B cell (primary cell): ENCODE measurements at regions not wholly inside any gene's neighbourhood (a gene's known extent, or its start where the extent isn't known, plus 50 kb on each side); places are given as distances from the start of the nearest gene placed in this dataset.

Experiments used
- ATAC-seq: fragments of 200-7000 bp; cut with Tn5 transposase; one replicate; pipeline ENCODE4 v1.10.0; 2021; ENCODE audit warnings: low read depth, mild to moderate bottlenecking, moderate number of reproducible peaks, moderate library complexity
- CTCF ChIA-PET: fragments of 350-600 bp; sonication (Branson Sonifier 250); formaldehyde crosslinking; loops from one replicate; lab custom pipeline; 2021; ENCODE audit warnings: antibody characterized with exemption, inconsistent platforms; lab: Charles Lee
- POLR2A ChIA-PET: fragments of 350-600 bp; sonication (Branson Sonifier 250); formaldehyde crosslinking; loops from one replicate; lab custom pipeline; 2021; ENCODE audit warnings: antibody characterized with exemption; lab: Charles Lee
- DNase-seq: peaks from one replicate; pipeline ENCODE4 v3.0.0; 2013
- H2AFZ ChIP-seq: 2 replicates; pipeline ENCODE4 v1.6.1; 2012; ENCODE audit warnings: mild to moderate bottlenecking, low read depth, low read length; ENCODE audit not compliant: insufficient read depth, poor library complexity, severe bottlenecking
- H3K27ac ChIP-seq, 2 donors: 1 replicate in 1 of 2; 2 replicates in 1 of 2; pipeline ENCODE4 v1.5.1; 2012 to 2013; ENCODE audit warnings: low read length in 2 of 2, mild to moderate bottlenecking in 2 of 2, moderate library complexity in 1 of 2
- H3K27me3 ChIP-seq, 4 experiments: fragments of 200-600 bp in 1 of 4; sonication (generic) in 1 of 4; replicated peaks in 1 of 4; 1 replicate in 2 of 4; 2 replicates in 2 of 4; pipeline versions ENCODE4 v1.6.1 to v1.7.0; 2013 to 2016; ENCODE audit warnings: low read length in 3 of 4, mild to moderate bottlenecking in 2 of 4, mixed read lengths in 1 of 4, moderate library complexity in 1 of 4; ENCODE audit not compliant: insufficient read depth in 4 of 4, control insufficient read depth in 3 of 4; ENCODE audit errors: control extremely low read depth in 1 of 4
- H3K36me3 ChIP-seq, 2 experiments: replicated peaks in 1 of 2; 1 replicate in 1 of 2; 2 replicates in 1 of 2; pipeline versions ENCODE4 v1.6.1 to v1.7.1; 2013; ENCODE audit warnings: low read length in 1 of 2; ENCODE audit not compliant: insufficient read depth in 2 of 2, control insufficient read depth in 1 of 2; ENCODE audit errors: control extremely low read depth in 1 of 2, extremely low read depth in 1 of 2
- H3K4me1 ChIP-seq, 2 donors: fragments of 200-600 bp in 1 of 2; sonication (generic) in 1 of 2; 1 replicate in 1 of 2; 2 replicates in 1 of 2; pipeline versions ENCODE4 v1.5.1 to v1.6.1; 2013 to 2017; ENCODE audit warnings: low read length in 2 of 2; ENCODE audit not compliant: control insufficient read depth in 2 of 2, insufficient read depth in 2 of 2
- H3K4me2 ChIP-seq: replicated peaks from 2 replicates; pipeline ENCODE3; 2012; ENCODE audit warnings: mild to moderate bottlenecking, low read depth, low read length; ENCODE audit not compliant: poor library complexity, severe bottlenecking
- H3K4me3 ChIP-seq, 5 experiments: fragments of 200-600 bp in 1 of 5; sonication (generic) in 1 of 5; 1 replicate in 3 of 5; 2 replicates in 2 of 5; pipeline versions ENCODE4 v1.5.1 to v1.7.0; 2011 to 2016; ENCODE audit warnings: low read length in 4 of 5, mild to moderate bottlenecking in 4 of 5, low read depth in 2 of 5, control low read depth in 1 of 5, moderate library complexity in 1 of 5; ENCODE audit not compliant: insufficient read depth in 1 of 5; ENCODE audit errors: control extremely low read depth in 1 of 5, extremely low read depth in 1 of 5
- H3K79me2 ChIP-seq: fragments of 200-600 bp; sonication (generic); one replicate; pipeline ENCODE4 v1.6.0; 2016; ENCODE audit warnings: low read length; ENCODE audit not compliant: control insufficient read depth, insufficient read depth
- H3K9ac ChIP-seq: fragments of 200-600 bp; sonication (generic); 2 replicates; pipeline ENCODE4 v1.6.1; 2017; ENCODE audit warnings: mild to moderate bottlenecking, low read length, moderate library complexity
- H3K9me3 ChIP-seq, 3 donors: one replicate each; pipeline versions ENCODE4 v1.6.1 to v1.7.1; 2013; ENCODE audit warnings: low read length in 2 of 3; ENCODE audit not compliant: control insufficient read depth in 2 of 3, insufficient read depth in 1 of 3; ENCODE audit errors: control extremely low read depth in 1 of 3
- H4K20me1 ChIP-seq: 2 replicates; pipeline ENCODE4 v1.6.0; 2012; ENCODE audit warnings: mild to moderate bottlenecking, low read length; ENCODE audit not compliant: insufficient read depth, control insufficient read depth, poor library complexity, severe bottlenecking
- H3K27ac Mint-ChIP-seq: one replicate; pipeline ENCODE4 v1.8.0; 2021; ENCODE audit warnings: mixed read lengths
- H3K27me3 Mint-ChIP-seq: one replicate; pipeline ENCODE4 v1.8.0; 2021; ENCODE audit warnings: mixed read lengths
- H3K4me1 Mint-ChIP-seq: one replicate; pipeline ENCODE4 v1.8.0; 2021; ENCODE audit warnings: mixed read lengths
- H3K4me3 Mint-ChIP-seq: one replicate; pipeline ENCODE4 v1.8.0; 2021; ENCODE audit warnings: mixed read lengths
- H3K9me3 Mint-ChIP-seq: one replicate; pipeline ENCODE4 v1.8.0; 2022; ENCODE audit warnings: mixed read lengths; ENCODE audit not compliant: insufficient read depth
- EZH2 ChIP-seq: IDR thresholded peaks from 2 replicates; pipeline ENCODE4 v1.6.1; 2012; ENCODE audit warnings: borderline replicate concordance, low read depth, mild to moderate bottlenecking, moderate library complexity, low read length; ENCODE audit not compliant: insufficient read depth, poor library complexity, severe bottlenecking
- WGBS: methylation state at CpG from one replicate; pipeline ENCODE4 v1.1.5; 2013; ENCODE audit warnings: missing lambda C conversion rate; ENCODE audit not compliant: insufficient coverage; 5-methylcytosine and 5-hydroxymethylcytosine counted together
- intact Hi-C: fragments of 100-400 bp; cut with micrococcal nuclease; formaldehyde crosslinking; loops from one replicate; pipeline ENCODE4 v1.10.0; 2022
- TF ChIP-seq, protein P1 (sequence below): fragments of 200-600 bp; IDR thresholded peaks from one replicate; pipeline ENCODE4 v1.8.0; 2022; ENCODE audit warnings: antibody characterized with exemption, mild to moderate bottlenecking

DNA sequence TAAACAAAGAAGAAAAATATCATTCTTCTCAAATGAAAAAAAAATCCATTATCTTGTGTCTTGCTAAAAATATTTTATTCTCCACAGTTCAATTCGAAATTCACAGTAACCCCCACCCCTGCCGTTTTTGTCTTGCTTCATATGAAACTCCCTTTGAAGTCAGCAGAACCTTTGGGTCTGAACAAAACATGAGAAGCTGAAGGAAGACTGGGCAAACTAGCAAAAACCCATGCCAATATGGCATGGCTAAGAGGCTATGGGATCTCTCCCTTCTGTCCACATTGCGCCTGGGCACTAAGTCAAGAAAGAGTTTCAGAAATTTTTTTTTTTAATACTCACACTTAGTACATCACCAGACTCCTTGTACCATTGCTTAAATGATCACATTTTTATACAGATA lies 136.0 kb upstream of the SMIM31 start:
- Histone ChIP-seq H3K4me3 (no peak overlapping the region), H3K27me3 (no peaks in the 10 kb centered on the region), H3K79me2 (no peaks in the 10 kb centered on the region), H3K4me2 (no peak overlapping the region), H3K27ac (no peak overlapping the region), H2AFZ (no peak overlapping the region), H3K9me3 (peaks cover 0 to 3% (median 0%) of the 10 kb centered on the region in 3 donors), H3K9ac (no peak overlapping the region), H3K4me1 (no peaks in the 10 kb centered on the region), H4K20me1 (no peaks in the 10 kb centered on the region), H3K36me3 (no peaks in the 10 kb centered on the region)
- POLR2A ChIA-PET, result no interaction called here
- Mint-ChIP-seq H3K4me1 (no peaks in the 10 kb centered on the region), H3K9me3 (no peaks in the 10 kb centered on the region), H3K27me3 (no peaks in the 10 kb centered on the region), H3K4me3 (no peak overlapping the region), H3K27ac (no peak overlapping the region)
- intact Hi-C loops, result no loop called here
- CTCF ChIA-PET, result no interaction called here
- ATAC-seq (no peak), DNase-seq (no peak)
- 100% methylated on average over 1 of the region's 3 CpGs for WGBS
- no peak for TF ChIP-seq EZH2
- TF ChIP-seq, protein P1, sequence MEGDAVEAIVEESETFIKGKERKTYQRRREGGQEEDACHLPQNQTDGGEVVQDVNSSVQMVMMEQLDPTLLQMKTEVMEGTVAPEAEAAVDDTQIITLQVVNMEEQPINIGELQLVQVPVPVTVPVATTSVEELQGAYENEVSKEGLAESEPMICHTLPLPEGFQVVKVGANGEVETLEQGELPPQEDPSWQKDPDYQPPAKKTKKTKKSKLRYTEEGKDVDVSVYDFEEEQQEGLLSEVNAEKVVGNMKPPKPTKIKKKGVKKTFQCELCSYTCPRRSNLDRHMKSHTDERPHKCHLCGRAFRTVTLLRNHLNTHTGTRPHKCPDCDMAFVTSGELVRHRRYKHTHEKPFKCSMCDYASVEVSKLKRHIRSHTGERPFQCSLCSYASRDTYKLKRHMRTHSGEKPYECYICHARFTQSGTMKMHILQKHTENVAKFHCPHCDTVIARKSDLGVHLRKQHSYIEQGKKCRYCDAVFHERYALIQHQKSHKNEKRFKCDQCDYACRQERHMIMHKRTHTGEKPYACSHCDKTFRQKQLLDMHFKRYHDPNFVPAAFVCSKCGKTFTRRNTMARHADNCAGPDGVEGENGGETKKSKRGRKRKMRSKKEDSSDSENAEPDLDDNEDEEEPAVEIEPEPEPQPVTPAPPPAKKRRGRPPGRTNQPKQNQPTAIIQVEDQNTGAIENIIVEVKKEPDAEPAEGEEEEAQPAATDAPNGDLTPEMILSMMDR, result no peak

DNA sequence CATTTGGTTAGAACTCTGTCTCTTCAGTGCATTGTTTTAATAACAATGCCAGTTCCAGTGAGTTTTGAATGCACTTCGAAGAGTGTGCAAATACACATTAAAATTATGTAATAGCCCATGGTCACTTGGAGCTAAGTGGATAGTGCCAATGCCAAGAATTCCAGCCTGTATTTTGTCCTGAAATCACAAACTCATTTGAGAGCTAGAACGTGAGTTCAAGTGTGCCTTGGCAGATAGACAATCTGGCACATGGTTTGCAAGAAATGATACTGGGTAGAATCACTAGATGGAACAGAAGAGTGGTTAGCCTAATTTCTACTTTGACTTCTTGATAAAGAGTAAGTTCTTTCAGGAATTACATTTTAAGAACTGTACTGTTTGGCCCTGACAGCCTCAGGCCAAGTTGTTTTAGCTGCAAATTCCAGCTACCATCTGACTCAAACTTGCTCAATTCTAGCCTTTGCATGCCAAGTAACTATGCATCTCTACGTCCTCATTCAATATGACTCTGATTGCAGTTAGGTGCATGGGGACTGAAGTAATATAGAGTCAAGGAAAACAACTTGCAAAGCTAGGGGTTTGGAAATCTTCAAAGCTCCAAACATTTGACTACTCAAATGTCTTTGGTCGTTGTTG lies 131.9 kb upstream of the SMIM31 start:
- intact Hi-C loops, result no loop called here
- no peaks in the 10 kb centered on the region for H3K27me3 ChIP-seq
- no peaks in the 10 kb centered on the region for H3K4me1 ChIP-seq
- Mint-ChIP-seq H3K9me3 (no peaks in the 10 kb centered on the region), H3K4me1 (no peaks in the 10 kb centered on the region), H3K27ac (no peak overlapping the region), H3K27me3 (no peaks in the 10 kb centered on the region), H3K4me3 (no peak overlapping the region)
- H3K27ac ChIP-seq, result no peak overlapping the region
- 75% methylated on average over 1 of the region's 4 CpGs for WGBS
- ChIA-PET POLR2A (no interaction called here), CTCF (no interaction called here)
- peaks cover 0 to 13% (median 2%) of the 10 kb centered on the region in 3 donors for H3K9me3 ChIP-seq
- H3K4me2 ChIP-seq, result no peak overlapping the region
- no peak overlapping the region for H2AFZ ChIP-seq
- no peaks in the 10 kb centered on the region for H4K20me1 ChIP-seq
- no peaks in the 10 kb centered on the region for H3K36me3 ChIP-seq
- no peak for ATAC-seq
- no peak overlapping the region for H3K9ac ChIP-seq
- H3K4me3 ChIP-seq, result no peak overlapping the region
- H3K79me2 ChIP-seq, result no peaks in the 10 kb centered on the region
- no peak for TF ChIP-seq EZH2
- TF ChIP-seq, protein P1, result no peak
- no peak for DNase-seq
